H9 (cell line): ENCODE measurements at regions not wholly inside any gene's neighbourhood (a gene's known extent, or its start where the extent isn't known, plus 50 kb on each side); places are given as distances from the start of the nearest gene placed in this dataset.
"Not testable (repeated sequence)": the region's sequence is repeated elsewhere in the genome, so short reads cannot be mapped to it uniquely, and the experiment has no call there.

Experiments used
- DNase-seq: peaks from one replicate; pipeline ENCODE4 v3.0.0-alpha.2; 2017
- H2AFZ ChIP-seq: one replicate; pipeline ENCODE4 v1.6.1; 2013; ENCODE audit warnings: mild to moderate bottlenecking, low read length, control low read depth, moderate library complexity
- H2AK5ac ChIP-seq: 2 replicates; pipeline ENCODE4 v1.6.1; 2013; ENCODE audit warnings: low read length, control low read depth, mixed read lengths; ENCODE audit not compliant: insufficient read length
- H2BK120ac ChIP-seq: one replicate; pipeline ENCODE4 v1.6.1; 2013; ENCODE audit warnings: low read depth, mild to moderate bottlenecking, low read length, control low read depth, inconsistent platforms; ENCODE audit not compliant: poor library complexity, severe bottlenecking
- H2BK12ac ChIP-seq: 2 replicates; pipeline ENCODE4 v1.6.1; 2013; ENCODE audit warnings: low read length, control low read depth, mixed read lengths, low read depth; ENCODE audit not compliant: insufficient read length
- H2BK15ac ChIP-seq: 2 replicates; pipeline ENCODE4 v1.6.1; 2013; ENCODE audit warnings: low read depth, low read length, control low read depth
- H2BK20ac ChIP-seq: one replicate; pipeline ENCODE4 v1.6.1; 2013; ENCODE audit warnings: low read depth, mild to moderate bottlenecking, low read length, control low read depth, inconsistent platforms; ENCODE audit not compliant: poor library complexity, severe bottlenecking
- H2BK5ac ChIP-seq: 2 replicates; pipeline ENCODE4 v1.6.1; 2013; ENCODE audit warnings: low read length, control low read depth, mixed read lengths; ENCODE audit not compliant: insufficient read length
- H3K14ac ChIP-seq: 2 replicates; pipeline ENCODE4 v1.6.1; 2013; ENCODE audit warnings: low read length, control low read depth; ENCODE audit not compliant: insufficient read depth
- H3K18ac ChIP-seq: 2 replicates; pipeline ENCODE4 v1.6.1; 2013; ENCODE audit warnings: low read depth, mild to moderate bottlenecking, mixed read lengths, low read length, control low read depth; ENCODE audit not compliant: insufficient read length
- H3K23ac ChIP-seq: 2 replicates; pipeline ENCODE4 v1.6.1; 2013; ENCODE audit warnings: low read length, control low read depth, mixed read lengths, low read depth; ENCODE audit not compliant: insufficient read length
- H3K23me2 ChIP-seq: 2 replicates; pipeline ENCODE4 v1.6.1; 2013; ENCODE audit warnings: low read depth, mild to moderate bottlenecking, mixed read lengths, low read length, control low read depth; ENCODE audit not compliant: insufficient read length, poor library complexity, severe bottlenecking
- H3K27ac ChIP-seq: 2 replicates; pipeline ENCODE4 v1.5.1; 2013; ENCODE audit warnings: low read length, control low read depth, mixed read lengths, low read depth; ENCODE audit not compliant: insufficient read length
- H3K27me3 ChIP-seq: 2 replicates; pipeline ENCODE4 v1.6.1; 2013; ENCODE audit warnings: low read length, control low read depth, inconsistent platforms; ENCODE audit not compliant: insufficient read depth
- H3K4ac ChIP-seq: 2 replicates; pipeline ENCODE4 v1.6.1; 2013; ENCODE audit warnings: low read depth, mild to moderate bottlenecking, control low read depth, inconsistent platforms, low read length, moderate library complexity
- H3K4me1 ChIP-seq: 2 replicates; pipeline ENCODE4 v1.6.1; 2013; ENCODE audit warnings: low read length, control low read depth, inconsistent platforms; ENCODE audit not compliant: insufficient read depth
- H3K4me2 ChIP-seq: 2 replicates; pipeline ENCODE4 v1.6.1; 2013; ENCODE audit warnings: low read length, control low read depth, mixed read lengths; ENCODE audit not compliant: insufficient read length, insufficient read depth
- H3K56ac ChIP-seq: 2 replicates; pipeline ENCODE4 v1.6.1; 2013; ENCODE audit warnings: low read depth, mild to moderate bottlenecking, mixed read lengths, low read length, control low read depth; ENCODE audit not compliant: insufficient read length
- H3K79me1 ChIP-seq: 2 replicates; pipeline ENCODE4 v1.6.1; 2013; ENCODE audit warnings: low read depth, mild to moderate bottlenecking, moderate library complexity, low read length, control low read depth, inconsistent platforms; ENCODE audit not compliant: insufficient read depth, poor library complexity, severe bottlenecking
- H3K79me2 ChIP-seq: 2 replicates; pipeline ENCODE4 v1.6.1; 2013; ENCODE audit warnings: low read length, control low read depth, inconsistent platforms; ENCODE audit not compliant: insufficient read depth
- H3K9ac ChIP-seq: 2 replicates; pipeline ENCODE4 v1.6.1; 2013; ENCODE audit warnings: low read length, control low read depth, mixed read lengths; ENCODE audit not compliant: insufficient read length; ENCODE audit errors: extremely low read depth
- H3K9me3 ChIP-seq: one replicate; pipeline ENCODE4 v1.6.1; 2013; ENCODE audit warnings: low read depth, low read length, inconsistent platforms; ENCODE audit not compliant: control insufficient read depth
- H3T11ph ChIP-seq: one replicate; pipeline ENCODE4 v1.6.1; 2013; ENCODE audit warnings: mild to moderate bottlenecking, low read length, control low read depth, inconsistent platforms
- H4K20me1 ChIP-seq: one replicate; pipeline ENCODE4 v1.6.1; 2013; ENCODE audit not compliant: control insufficient read depth, insufficient read length, insufficient read depth
- H4K5ac ChIP-seq: 2 replicates; pipeline ENCODE4 v1.6.1; 2013; ENCODE audit warnings: low read depth, mild to moderate bottlenecking, mixed read lengths, low read length, control low read depth; ENCODE audit not compliant: insufficient read length
- H4K8ac ChIP-seq: replicated peaks from 2 replicates; pipeline ENCODE4 v1.6.1; 2013; ENCODE audit warnings: low read length, control low read depth, mixed read lengths, low read depth; ENCODE audit not compliant: insufficient read length
- H4K91ac ChIP-seq: 2 replicates; pipeline ENCODE4 v1.6.1; 2013; ENCODE audit warnings: low read depth, mild to moderate bottlenecking, moderate library complexity, mixed read lengths, low read length, control low read depth; ENCODE audit not compliant: insufficient read length
- H3K27ac Mint-ChIP-seq, 3 experiments: 2 replicates in 2 of 3; 3 replicates in 1 of 3; pipeline ENCODE4 v1.8.0; 2020 to 2021; ENCODE audit warnings: mixed read lengths in 3 of 3, mild to moderate bottlenecking in 1 of 3, moderate library complexity in 1 of 3
- H3K27me3 Mint-ChIP-seq: 2 replicates; pipeline ENCODE4 v1.8.0; 2021; ENCODE audit warnings: low read depth, mild to moderate bottlenecking, moderate library complexity, mixed read lengths
- H3K36me3 Mint-ChIP-seq, 3 experiments: 2 replicates in 2 of 3; 3 replicates in 1 of 3; pipeline ENCODE4 v1.8.0; 2020 to 2021; ENCODE audit warnings: low read depth in 3 of 3, mixed read lengths in 3 of 3; ENCODE audit not compliant: insufficient read depth in 1 of 3
- H3K4me1 Mint-ChIP-seq, 2 experiments: 2 replicates each; pipeline ENCODE4 v1.8.0; 2020; ENCODE audit warnings: mixed read lengths in 2 of 2
- H3K4me3 Mint-ChIP-seq, 2 experiments: 2 replicates in 1 of 2; 3 replicates in 1 of 2; pipeline ENCODE4 v1.8.0; 2020 to 2021; ENCODE audit warnings: mild to moderate bottlenecking in 2 of 2, mixed read lengths in 2 of 2, moderate library complexity in 1 of 2
- H3K9me3 Mint-ChIP-seq, 2 experiments: 2 replicates in 1 of 2; 3 replicates in 1 of 2; pipeline ENCODE4 v1.8.0; 2020; ENCODE audit warnings: mild to moderate bottlenecking in 2 of 2, mixed read lengths in 2 of 2, moderate library complexity in 1 of 2
- CTCF ChIP-seq: fragments of 200-600 bp; sonication (generic); conservative IDR thresholded peaks from 3 replicates; pipeline ENCODE4 v1.8.0; 2021; ENCODE audit warnings: antibody characterized with exemption, mild to moderate bottlenecking
- WGBS: extraction: QIAGEN DNeasy Blood & Tissue Kit; methylation state at CpG from one replicate; pipeline ENCODE4 v1.1.7; 2013; ENCODE audit warnings: missing lambda C conversion rate, low lambda C conversion rate, mixed read lengths; ENCODE audit not compliant: insufficient read length; ENCODE audit errors: extremely low coverage; 5-methylcytosine and 5-hydroxymethylcytosine counted together

GRCh38 chr5:127196042-127196441 lies 94.6 kb upstream of the MEGF10 start:
- no peak overlapping the region for H4K5ac ChIP-seq
- Mint-ChIP-seq H3K27ac (no peak overlapping the region), H3K4me3 (no peak overlapping the region), H3K9me3 (peaks cover 12 to 15% of the 10 kb centered on the region in 2 experiments), H3K27me3 (no peaks in the 10 kb centered on the region; the same call in 1 of the 2 replicates), H3K4me1 (peaks cover 11% of the 10 kb centered on the region in 2 experiments), H3K36me3 (peaks cover 2 to 12% (median 6%) of the 10 kb centered on the region in 3 experiments; a peak in 5 of 7 replicates)
- H3K18ac ChIP-seq, result no peak overlapping the region
- no peak overlapping the region for H2AFZ ChIP-seq
- no peak overlapping the region for H3K27ac ChIP-seq
- H2BK5ac ChIP-seq, result no peak overlapping the region
- H3K79me2 ChIP-seq, result no peaks in the 10 kb centered on the region
- no peak overlapping the region for H3K56ac ChIP-seq
- no peaks in the 10 kb centered on the region for H3K79me1 ChIP-seq
- H4K20me1 ChIP-seq, result no peaks in the 10 kb centered on the region
- no peak overlapping the region for H3K4me2 ChIP-seq
- no peak overlapping the region for H4K8ac ChIP-seq
- no peak overlapping the region for H3T11ph ChIP-seq
- TF ChIP-seq CTCF, result no peak
- no peaks in the 10 kb centered on the region for H3K27me3 ChIP-seq
- no peak overlapping the region for H2BK15ac ChIP-seq
- H2BK20ac ChIP-seq, result no peak overlapping the region
- H3K9me3 ChIP-seq, result no peaks in the 10 kb centered on the region
- no peak overlapping the region for H4K91ac ChIP-seq
- H2BK12ac ChIP-seq, result no peak overlapping the region
- H2BK120ac ChIP-seq, result no peak overlapping the region
- no peak overlapping the region for H2AK5ac ChIP-seq
- no peak overlapping the region for H3K9ac ChIP-seq
- no peak for DNase-seq
- H3K4ac ChIP-seq, result no peak overlapping the region
- no peaks in the 10 kb centered on the region for H3K23me2 ChIP-seq
- H3K4me1 ChIP-seq, result no peaks in the 10 kb centered on the region; the same call in 1 of the 2 replicates
- no peak overlapping the region for H3K23ac ChIP-seq
- no peak overlapping the region for H3K14ac ChIP-seq
- WGBS, result no CpG with 5 or more reads among the region's 1 CpG

DNA sequence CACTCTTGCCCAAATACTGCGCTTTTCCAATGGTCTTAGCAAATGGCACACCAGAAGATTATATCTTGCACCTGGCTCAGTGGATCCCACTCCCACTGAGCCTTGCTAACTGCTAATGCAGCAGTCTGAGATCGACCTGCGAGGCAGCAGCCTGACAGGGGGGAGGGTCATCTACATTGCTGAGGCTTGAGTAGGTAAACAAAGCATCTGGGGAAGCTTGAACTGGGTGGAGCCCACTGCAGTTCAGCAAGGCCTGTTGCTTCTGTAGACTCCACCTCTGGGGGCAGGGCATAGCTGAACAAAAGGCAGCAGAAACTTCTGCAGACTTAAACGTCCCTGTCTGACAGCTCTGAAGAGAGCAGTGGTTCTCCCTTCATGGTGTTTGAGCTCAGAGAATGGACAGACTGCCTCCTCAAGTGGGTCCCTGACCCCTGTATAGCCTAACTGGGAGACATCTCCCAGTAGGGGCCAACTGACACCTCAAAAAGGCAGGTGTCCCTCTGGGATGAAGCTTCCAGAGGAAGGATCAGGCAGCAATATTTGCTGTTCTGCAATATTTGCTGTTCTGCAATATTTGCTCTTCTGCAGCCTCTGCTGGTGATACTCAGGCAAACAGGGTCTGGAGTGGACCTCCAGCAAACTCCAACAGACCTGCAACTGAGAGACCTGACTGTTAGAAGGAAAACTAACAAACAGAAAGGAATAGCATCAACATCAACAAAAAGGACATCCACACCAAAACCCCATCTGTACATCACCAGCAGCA lies 93.0 kb upstream of the MEGF10 start:
- not testable (repeated sequence) for H4K8ac ChIP-seq, H3K4ac ChIP-seq, H3K14ac ChIP-seq, H4K91ac ChIP-seq, H3K27me3 Mint-ChIP-seq, H3K56ac ChIP-seq, H3K27me3 ChIP-seq, H2BK15ac ChIP-seq, H3K23ac ChIP-seq, H3K23me2 ChIP-seq, H3T11ph ChIP-seq, H2BK20ac ChIP-seq, H2BK120ac ChIP-seq, H2AK5ac ChIP-seq, H3K9ac ChIP-seq, H3K4me2 ChIP-seq, H4K20me1 ChIP-seq, H3K79me2 ChIP-seq, H3K27ac ChIP-seq, H4K5ac ChIP-seq, H2AFZ ChIP-seq, H2BK12ac ChIP-seq, H2BK5ac ChIP-seq, H3K79me1 ChIP-seq, H3K4me1 ChIP-seq, H3K9me3 ChIP-seq, H3K18ac ChIP-seq
- H3K9me3 Mint-ChIP-seq, result peaks cover 18 to 20% of the 10 kb centered on the region in 2 experiments
- H3K4me3 Mint-ChIP-seq, result 0 out of 5 replicates have a peak overlapping the region, but pooled peaks of 1 of the 2 experiments have one; percentile 19
- DNase-seq, result peak; percentile 61
- H3K27ac Mint-ChIP-seq, result peak overlapping the region in 2 of 3 experiments; percentile 18 to 71; a peak in 3 of 7 replicates
- peaks cover 11% of the 10 kb centered on the region in 2 experiments for H3K4me1 Mint-ChIP-seq
- H3K36me3 Mint-ChIP-seq, result peaks cover 2 to 16% (median 6%) of the 10 kb centered on the region in 3 experiments; a peak in 6 of 7 replicates
- WGBS, result no CpG with 5 or more reads among the region's 4 CpGs
